GM21717 (cell line): ENCODE measurements at regions not wholly inside any gene's neighbourhood (a gene's known extent, or its start where the extent isn't known, plus 50 kb on each side); places are given as distances from the start of the nearest gene placed in this dataset.

Experiments
- ATAC-seq: cut with Tn5 transposase; IDR thresholded peaks from one replicate; pipeline ENCODE4 v1.9.1; 2021; ENCODE audit warnings: mild to moderate bottlenecking, moderate library complexity; ENCODE audit not compliant: unreplicated experiment

DNA sequence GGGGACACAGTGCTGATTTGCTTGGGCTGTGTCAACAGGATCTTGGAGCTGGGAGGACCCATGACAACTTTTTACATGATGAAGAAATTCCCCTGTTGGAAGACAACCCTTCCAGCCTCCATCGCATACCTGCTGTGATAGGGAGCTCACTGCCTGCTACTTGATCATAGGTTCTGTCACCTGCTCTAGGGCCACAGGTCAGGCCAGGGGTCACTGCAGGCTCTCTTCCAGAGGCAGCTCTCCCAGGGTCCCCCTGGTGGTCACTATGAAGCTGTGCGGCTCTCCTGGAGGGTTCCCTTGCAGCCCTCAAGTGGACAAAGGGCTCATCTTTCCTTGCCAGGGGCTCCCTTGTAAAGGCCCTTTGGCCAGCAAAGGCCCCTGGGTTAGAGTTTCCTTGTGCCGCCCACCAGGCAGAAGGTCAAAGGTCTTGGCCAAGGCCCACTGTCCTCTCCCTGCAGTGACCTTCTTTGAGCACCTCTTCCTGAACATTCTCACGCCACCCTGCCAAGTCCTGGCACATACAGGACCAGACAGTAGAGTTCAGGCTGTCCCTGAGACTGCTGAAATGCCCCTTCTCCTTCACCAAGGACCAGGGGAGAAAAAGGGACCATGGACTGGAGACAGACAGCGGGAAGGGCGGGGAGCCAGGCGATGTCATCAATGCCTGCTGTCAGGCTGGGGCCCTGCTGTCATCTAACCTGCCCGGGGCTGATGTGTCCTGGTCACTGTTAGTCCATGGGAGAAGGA is 345.1 kb downstream of the DYSF start:
- no peak for ATAC-seq

DNA sequence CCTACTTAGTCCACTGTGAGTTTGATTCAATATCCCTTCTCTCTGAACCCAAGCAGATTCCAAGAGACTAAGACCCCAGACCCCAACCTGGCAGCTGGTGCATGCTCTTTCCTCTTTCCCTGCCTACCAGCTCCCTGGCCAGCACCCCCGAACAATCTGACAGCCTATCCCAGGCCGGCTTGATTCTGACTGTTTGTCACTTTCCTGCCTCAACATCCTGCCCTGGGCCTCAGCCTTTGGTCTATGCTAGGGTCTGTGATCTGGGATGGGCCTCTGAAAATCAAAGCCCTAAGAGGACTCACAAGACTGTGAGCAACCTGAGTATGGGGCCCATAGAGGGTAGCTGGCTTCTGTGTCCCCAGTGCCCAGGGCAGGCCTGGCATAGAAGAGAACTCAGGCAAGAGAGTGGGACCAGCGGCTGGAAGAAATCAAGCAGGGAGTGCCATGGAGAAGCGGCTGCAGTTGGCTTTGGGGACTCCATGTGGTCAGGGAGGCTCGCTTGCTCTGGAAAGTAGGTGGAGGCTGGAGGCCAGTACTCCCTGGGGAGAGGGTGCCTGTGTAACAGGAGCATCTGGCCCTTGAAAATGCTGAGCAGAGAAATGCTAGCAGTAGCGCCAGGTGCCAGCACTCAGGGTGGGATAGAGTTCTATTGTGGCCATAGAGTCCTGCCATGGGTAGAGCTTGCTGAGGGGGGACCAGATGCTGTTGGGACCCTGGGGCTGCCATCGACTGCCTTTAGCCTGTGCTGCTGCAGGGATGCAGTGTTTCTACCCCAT is 343.9 kb downstream of the DYSF start:
- no peak for ATAC-seq

GRCh38 chr2:71796174-71796593 is 342.8 kb downstream of the DYSF start:
- ATAC-seq = no peak

DNA sequence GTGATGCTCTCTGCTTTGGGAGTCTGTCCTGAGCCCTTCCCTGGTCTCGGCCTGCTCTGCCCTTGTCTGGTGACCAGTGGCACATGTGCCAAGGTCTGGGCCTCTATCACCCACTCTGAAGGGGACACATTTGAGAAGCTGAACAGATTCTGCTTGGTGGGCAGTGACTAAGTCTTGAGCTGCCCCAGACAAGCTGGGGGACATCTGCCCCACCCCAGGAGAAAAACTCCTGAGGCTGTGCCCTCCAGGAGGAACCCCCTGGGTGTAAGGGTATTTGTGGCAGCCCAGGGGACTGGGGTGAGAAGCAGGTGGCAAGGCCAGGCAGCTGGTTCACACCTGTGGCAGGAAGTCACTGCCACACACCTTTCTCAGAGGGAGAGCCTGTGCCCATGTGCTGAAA is 342.1 kb downstream of the DYSF start:
- ATAC-seq = no peak

GRCh38 chr2:71794611-71795010 is 341.2 kb downstream of the DYSF start:
- no peak for ATAC-seq

DNA sequence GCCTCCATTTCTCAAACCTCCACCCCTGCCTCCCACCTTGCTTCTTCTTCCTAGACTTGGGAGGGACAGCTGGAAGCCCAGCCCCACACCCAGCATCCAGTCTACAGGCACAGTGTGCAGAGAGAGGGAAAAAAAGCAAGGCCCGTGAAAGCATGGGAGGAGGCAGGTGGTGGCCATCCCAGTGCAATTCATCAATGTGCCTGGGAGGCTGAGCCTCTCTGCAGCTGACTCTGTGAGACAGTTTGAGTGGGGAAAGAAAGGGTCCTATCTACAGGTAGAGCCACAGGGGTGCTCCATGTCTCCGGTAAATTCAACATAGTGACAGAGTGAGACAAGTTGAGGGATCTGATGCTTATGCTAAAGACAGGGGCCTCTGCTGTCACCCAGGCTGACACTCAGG is 340.6 kb downstream of the DYSF start:
- no peak for ATAC-seq

- ATAC-seq = no peak
Observed at GRCh38 chr2:71792926-71793761, 339.8 kb downstream of the DYSF start.

GRCh38 chr2:71791501-71792135 is 338.3 kb downstream of the DYSF start:
- ATAC-seq = no peak

DNA sequence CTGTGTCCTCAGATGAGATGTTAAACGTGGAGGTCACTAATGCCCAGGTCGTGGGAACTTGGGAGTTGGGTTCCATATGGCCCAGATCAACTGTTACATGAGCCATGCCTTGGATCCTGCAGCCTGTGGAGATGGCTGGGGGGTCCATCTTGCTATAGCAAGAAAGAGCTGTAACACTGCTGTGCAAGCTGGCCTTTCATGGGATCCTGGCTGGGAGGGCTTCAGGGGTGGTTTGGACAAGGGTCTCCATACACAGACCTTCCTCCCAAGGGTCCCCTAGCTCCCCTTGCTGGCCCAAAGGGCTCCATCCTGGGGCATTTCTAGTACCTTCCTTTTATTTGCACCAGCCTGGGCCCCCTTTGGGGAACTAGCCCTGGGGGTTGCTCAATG is 337.7 kb downstream of the DYSF start:
- ATAC-seq = no peak

- no peak for ATAC-seq
Observed at GRCh38 chr2:71790226-71791060, 337.1 kb downstream of the DYSF start.

DNA sequence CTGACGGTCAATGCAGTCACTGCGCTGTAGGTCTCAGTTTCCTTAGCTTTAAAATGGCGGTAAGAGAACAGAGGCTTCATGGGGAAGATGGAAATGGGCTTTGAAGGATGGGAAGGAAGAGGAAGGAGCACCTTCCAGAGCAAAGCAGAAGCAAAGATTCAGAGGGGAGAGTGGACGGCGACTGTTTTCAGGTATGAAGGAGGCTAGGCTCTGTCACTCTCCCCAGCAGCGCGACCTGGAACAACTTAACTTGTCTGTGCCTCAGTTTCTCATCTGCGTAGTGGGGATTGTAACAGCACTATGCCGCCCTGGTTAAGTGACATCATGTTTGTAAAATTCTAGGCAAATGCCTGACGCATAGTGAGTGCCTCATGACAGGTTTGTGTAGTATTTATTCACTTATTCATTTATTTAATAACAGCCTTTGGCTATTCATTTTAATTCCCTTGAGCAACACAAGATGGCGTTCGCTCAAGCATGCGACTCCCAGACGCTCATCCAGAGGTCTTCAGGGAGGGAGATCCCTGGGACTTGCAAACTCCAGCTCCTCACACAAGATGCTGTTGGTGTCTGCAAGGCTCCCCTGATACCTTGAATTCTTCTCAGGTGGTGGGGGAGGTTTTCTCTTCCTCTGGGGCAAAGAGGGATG is 336.3 kb downstream of the DYSF start:
- no peak for ATAC-seq

- ATAC-seq = no peak
Observed at GRCh38 chr2:71788601-71789240, 335.4 kb downstream of the DYSF start.

DNA sequence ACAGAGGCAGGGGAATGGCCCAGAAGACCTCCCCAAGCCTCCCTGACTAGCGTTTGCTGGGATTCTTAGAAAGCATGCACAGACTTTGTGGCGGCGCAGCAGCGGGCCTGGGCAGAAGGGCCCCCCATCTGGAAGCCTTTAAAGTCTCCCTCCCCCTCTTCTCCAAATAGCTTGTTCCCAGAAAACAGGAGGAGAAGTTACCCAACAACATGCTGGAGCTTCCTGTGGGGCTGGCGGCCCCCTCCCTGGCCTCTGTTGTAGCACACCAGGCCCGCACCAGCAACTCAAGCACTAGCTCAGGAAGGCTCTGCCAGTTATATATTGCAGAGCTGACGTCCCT is 334.8 kb downstream of the DYSF start:
- ATAC-seq = no peak

DNA sequence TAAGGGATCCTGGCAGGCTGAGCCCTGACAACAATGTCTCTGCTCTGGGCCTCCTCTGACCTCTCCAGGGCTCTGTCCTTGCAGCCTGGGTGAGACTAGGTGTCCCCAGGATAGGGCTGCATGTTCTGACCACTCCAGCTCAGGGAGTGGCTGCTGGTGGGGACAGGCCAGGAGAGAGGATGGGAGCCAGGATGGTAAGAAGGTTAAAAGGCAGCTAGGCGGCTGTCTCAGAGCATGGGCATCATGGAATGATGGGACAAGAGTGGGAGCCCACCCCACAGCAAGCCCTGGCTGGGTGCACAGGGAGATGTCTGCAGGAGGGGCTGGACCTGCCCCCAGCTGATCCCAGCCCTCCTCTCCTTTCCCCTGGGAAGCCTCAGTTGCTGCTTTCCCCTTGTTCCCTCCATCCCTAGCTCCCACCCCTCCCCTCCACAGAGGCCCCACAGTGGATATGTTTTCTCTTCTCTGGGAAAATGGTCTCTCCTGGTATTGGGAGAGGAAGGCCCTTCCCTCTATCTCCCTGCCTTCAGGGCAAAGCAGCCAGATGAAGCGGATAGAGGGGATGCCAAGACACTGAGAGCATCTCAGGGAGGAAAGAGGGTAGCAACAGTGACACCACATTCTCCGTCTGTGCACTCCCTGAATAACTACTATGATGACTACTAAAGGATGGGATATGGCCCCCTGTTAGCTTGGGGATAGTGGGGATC is 334.3 kb downstream of the DYSF start:
- ATAC-seq = no peak

GRCh38 chr2:71787108-71787415 is 333.7 kb downstream of the DYSF start:
- ATAC-seq = no peak

DNA sequence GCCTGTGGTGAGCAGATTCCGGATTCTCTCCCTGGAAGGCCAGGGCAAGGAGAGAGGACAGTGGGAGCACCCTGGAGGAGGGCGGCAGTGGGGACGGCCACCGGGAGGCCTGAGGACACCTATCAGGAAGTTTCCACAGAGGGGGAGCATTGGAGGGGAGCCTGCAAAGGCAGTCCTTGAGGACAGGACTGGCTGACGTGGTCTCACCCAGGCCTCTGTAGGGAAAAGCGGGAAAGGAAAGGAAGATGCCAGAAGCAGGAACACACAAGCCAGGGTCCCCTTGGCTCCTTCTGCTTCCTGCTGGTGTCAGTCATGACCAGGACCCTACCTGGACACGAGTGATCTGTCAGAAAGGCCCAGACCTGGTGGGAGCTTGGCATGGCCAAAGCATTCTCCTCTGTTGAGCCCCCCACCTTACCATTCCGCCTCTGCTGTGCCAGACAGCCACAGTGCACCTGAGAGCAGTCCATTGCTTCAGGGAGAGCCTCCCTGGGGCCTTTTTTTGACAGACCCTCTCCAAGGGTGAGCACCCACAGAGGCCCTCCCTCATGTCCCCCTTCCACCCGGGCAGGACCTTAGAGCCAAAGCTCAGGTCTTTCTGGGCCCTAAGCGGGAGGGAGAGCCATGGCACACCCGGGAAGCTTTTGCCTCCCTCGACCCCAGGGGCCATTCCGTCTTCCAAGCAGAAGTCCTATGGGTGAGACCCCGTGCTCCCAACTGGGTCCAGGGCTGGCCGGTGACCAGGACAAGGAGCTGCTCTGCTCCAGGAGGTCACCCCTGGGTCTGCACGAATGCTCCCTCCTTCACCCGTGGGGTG is 333.1 kb downstream of the DYSF start:
- no peak for ATAC-seq

DNA sequence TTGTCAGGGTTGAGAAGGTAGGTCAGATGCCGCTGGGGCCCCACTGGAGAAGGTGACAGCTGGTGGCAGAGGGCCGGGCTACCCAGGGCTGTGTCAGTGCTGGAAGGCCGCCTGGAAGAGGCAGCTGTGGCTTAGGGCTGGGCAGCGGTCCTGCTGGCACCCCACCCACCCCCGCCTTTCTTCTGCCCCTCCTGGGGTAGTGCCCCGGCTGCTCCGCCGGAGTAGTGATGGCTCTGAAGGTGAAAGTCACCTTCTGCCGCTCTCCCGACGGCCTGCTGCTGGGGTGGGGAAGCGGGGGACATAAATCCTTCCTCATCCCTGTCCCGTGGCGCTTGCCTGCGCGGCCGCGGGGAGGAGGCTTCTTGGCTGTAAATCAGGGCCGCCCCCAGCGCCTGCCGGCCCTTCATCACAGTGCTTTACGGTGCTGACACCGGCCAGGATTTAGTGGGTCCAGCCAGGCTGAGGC is 332.2 kb downstream of the DYSF start:
- no peak for ATAC-seq
